A673 (cell line): ENCODE measurements at regions not wholly inside any gene's neighbourhood (a gene's known extent, or its start where the extent isn't known, plus 50 kb on each side); places are given as distances from the start of the nearest gene placed in this dataset.

Source experiments
- EZH2 ChIP-seq: fragments of 200-600 bp; sonication (generic); IDR thresholded peaks from 2 replicates; pipeline ENCODE4 v1.6.1; 2017; ENCODE audit warnings: borderline replicate concordance, low read depth, mild to moderate bottlenecking, mixed read lengths, antibody characterized with exemption, low read length; ENCODE audit not compliant: poor library complexity, severe bottlenecking
- TF ChIP-seq, protein P1 (sequence below): fragments of 300-800, 200-600 bp; sonication (generic); conservative IDR thresholded peaks from 2 replicates; pipeline ENCODE4 v1.5.1; 2017; ENCODE audit warnings: low read depth, mild to moderate bottlenecking, antibody characterized with exemption, low read length, moderate library complexity, mixed read lengths

- TF ChIP-seq, protein P1, sequence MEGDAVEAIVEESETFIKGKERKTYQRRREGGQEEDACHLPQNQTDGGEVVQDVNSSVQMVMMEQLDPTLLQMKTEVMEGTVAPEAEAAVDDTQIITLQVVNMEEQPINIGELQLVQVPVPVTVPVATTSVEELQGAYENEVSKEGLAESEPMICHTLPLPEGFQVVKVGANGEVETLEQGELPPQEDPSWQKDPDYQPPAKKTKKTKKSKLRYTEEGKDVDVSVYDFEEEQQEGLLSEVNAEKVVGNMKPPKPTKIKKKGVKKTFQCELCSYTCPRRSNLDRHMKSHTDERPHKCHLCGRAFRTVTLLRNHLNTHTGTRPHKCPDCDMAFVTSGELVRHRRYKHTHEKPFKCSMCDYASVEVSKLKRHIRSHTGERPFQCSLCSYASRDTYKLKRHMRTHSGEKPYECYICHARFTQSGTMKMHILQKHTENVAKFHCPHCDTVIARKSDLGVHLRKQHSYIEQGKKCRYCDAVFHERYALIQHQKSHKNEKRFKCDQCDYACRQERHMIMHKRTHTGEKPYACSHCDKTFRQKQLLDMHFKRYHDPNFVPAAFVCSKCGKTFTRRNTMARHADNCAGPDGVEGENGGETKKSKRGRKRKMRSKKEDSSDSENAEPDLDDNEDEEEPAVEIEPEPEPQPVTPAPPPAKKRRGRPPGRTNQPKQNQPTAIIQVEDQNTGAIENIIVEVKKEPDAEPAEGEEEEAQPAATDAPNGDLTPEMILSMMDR, result no peak
- TF ChIP-seq EZH2, result no peak
Measured at GRCh38 chr6:29227235-29227634, 56.5 kb downstream of the OR2J2 start.
